GM12878 (cell line): ENCODE measurements at regions not wholly inside any gene's neighbourhood (a gene's known extent, or its start where the extent isn't known, plus 50 kb on each side); places are given as distances from the start of the nearest gene placed in this dataset.
A peak's percentile ranks its signal among the peaks of the same experiment; 100 is the strongest.

Experiments used
- ATAC-seq: fragments of 200-7000 bp; cut with Tn5 transposase; 3 replicates; pipeline ENCODE4 v1.9.1; 2020; ENCODE audit warnings: mild to moderate bottlenecking, moderate library complexity
- BruUV-seq: library from RNA; stranded (reverse); fragments of 400-500 nt; replicated peaks from 2 replicates; lab custom pipeline; 2021; lab: Mats Ljungman, UMichigan
- CTCF ChIA-PET: fragments of 300-600 bp; sonication (Branson Sonifier 250); formaldehyde crosslinking; extraction: SDS; loops from one replicate; lab custom pipeline; 2021; ENCODE audit warnings: inconsistent platforms; lab: Yijun Ruan, JAX
- POLR2A ChIA-PET: fragments of 350-600 bp; formaldehyde crosslinking; extraction: SDS; loops from one replicate; lab custom pipeline; 2021; ENCODE audit warnings: inconsistent platforms; lab: Charles Lee
- RAD21 ChIA-PET: fragments of 300-600 bp; sonication (Branson Sonifier 250); formaldehyde crosslinking; loops from one replicate; lab custom pipeline; 2023; ENCODE audit warnings: antibody characterized with exemption; ENCODE audit not compliant: unreplicated experiment; lab: Charles Lee
- SMC1A ChIA-PET: fragments of 300-600 bp; sonication (Branson Sonifier 250); formaldehyde crosslinking; loops from one replicate; lab custom pipeline; 2023; ENCODE audit not compliant: unreplicated experiment, uncharacterized antibody; lab: Charles Lee
- DNase-seq: peaks from one replicate; pipeline ENCODE4 v3.0.0-alpha.2; 2011; ENCODE audit warnings: low read depth, low spot score
- FAIRE-seq: peaks from 3 replicates; lab custom pipeline; 2011; peaks lifted over from hg19 to GRCh38; lab: Jason Lieb, UNC
- H2AFZ ChIP-seq: 2 replicates; pipeline ENCODE4 v1.6.0; 2011; ENCODE audit warnings: low read depth, low read length, control low read depth; ENCODE audit not compliant: control insufficient read depth
- H3K27ac ChIP-seq: 2 replicates; pipeline ENCODE4 v1.5.1; 2011; ENCODE audit warnings: control low read depth; ENCODE audit not compliant: control insufficient read depth, insufficient read depth
- H3K27me3 ChIP-seq, 2 experiments: replicated peaks in 1 of 2; 2 replicates each; pipeline versions ENCODE4 v1.6.0 to v1.6.1; 2011; ENCODE audit warnings: low read length in 1 of 2; ENCODE audit not compliant: control insufficient read depth in 2 of 2, insufficient read depth in 2 of 2
- H3K36me3 ChIP-seq, 2 experiments: 2 replicates each; pipeline ENCODE4 v1.5.1; 2011; ENCODE audit warnings: low read length in 1 of 2; ENCODE audit not compliant: control insufficient read depth in 2 of 2, insufficient read depth in 2 of 2
- H3K4me1 ChIP-seq: 2 replicates; pipeline ENCODE4 v1.6.1; 2011; ENCODE audit warnings: mild to moderate bottlenecking, low read length, moderate library complexity, mixed read lengths; ENCODE audit not compliant: control insufficient read depth, insufficient read depth
- H3K4me2 ChIP-seq: 2 replicates; pipeline ENCODE4 v1.6.0; 2011; ENCODE audit warnings: control low read depth; ENCODE audit not compliant: control insufficient read depth, insufficient read depth
- H3K4me3 ChIP-seq: fragments of 200-600 bp; sonication (generic); 2 replicates; pipeline ENCODE4 v1.5.1; 2016
- H3K79me2 ChIP-seq: 2 replicates; pipeline ENCODE4 v1.6.0; 2011; ENCODE audit warnings: low read length; ENCODE audit not compliant: control insufficient read depth, insufficient read depth
- H3K9ac ChIP-seq: 2 replicates; pipeline ENCODE4 v1.8.0; 2011; ENCODE audit warnings: low read length, control low read depth, mixed read lengths; ENCODE audit not compliant: control insufficient read depth, insufficient read depth
- H3K9me3 ChIP-seq: replicated peaks from 3 replicates; pipeline ENCODE4 v1.5.1; 2011; ENCODE audit warnings: mild to moderate bottlenecking, low read length; ENCODE audit not compliant: control insufficient read depth, insufficient read depth
- H4K20me1 ChIP-seq: 2 replicates; pipeline ENCODE4 v1.6.0; 2011; ENCODE audit not compliant: control insufficient read depth, insufficient read depth
- CEBPB ChIP-seq, 2 experiments: fragments of 150-350 bp in 1 of 2; IDR thresholded peaks; 2 replicates each; pipeline ENCODE4 v1.6.1; 2012 to 2014; ENCODE audit warnings: low read depth in 2 of 2, low read length in 2 of 2, borderline replicate concordance in 1 of 2, inconsistent platforms in 1 of 2
- KAT2A ChIP-seq: conservative IDR thresholded peaks from 2 replicates; pipeline ENCODE4 v1.6.1; 2011; ENCODE audit warnings: low read depth, low read length; ENCODE audit not compliant: control insufficient read depth
- MAX ChIP-seq: IDR thresholded peaks from 2 replicates; pipeline ENCODE4 v1.6.1; 2012; ENCODE audit warnings: low read depth, low read length, improper control_type of control experiment
- MXI1 ChIP-seq: fragments of 150-350 bp; IDR thresholded peaks from 2 replicates; pipeline ENCODE4 v1.6.1; 2011; ENCODE audit warnings: low read depth, mild to moderate bottlenecking, inconsistent platforms, low read length, improper control_type of control experiment
- MYB ChIP-seq: fragments of 150-350 bp; IDR thresholded peaks from 2 replicates; pipeline ENCODE4 v1.6.1; 2014; ENCODE audit warnings: mild to moderate bottlenecking, low read depth, low read length, borderline replicate concordance
- NBN ChIP-seq: fragments of 450-650 bp; IDR thresholded peaks from 2 replicates; pipeline ENCODE4 v1.6.1; 2016
- NFYB ChIP-seq: IDR thresholded peaks from 2 replicates; pipeline ENCODE4 v1.6.1; 2011; ENCODE audit warnings: low read depth, mild to moderate bottlenecking, low read length, improper control_type of control experiment, moderate library complexity; ENCODE audit not compliant: insufficient read depth
- RFX5 ChIP-seq: IDR thresholded peaks from 2 replicates; pipeline ENCODE4 v1.6.1; 2011; ENCODE audit warnings: low read depth, low read length, improper control_type of control experiment
- SIN3A ChIP-seq: IDR thresholded peaks from 2 replicates; pipeline ENCODE4 v1.6.1; 2012; ENCODE audit warnings: low read depth, low read length, improper control_type of control experiment
- SMC3 ChIP-seq: IDR thresholded peaks from 2 replicates; pipeline ENCODE4 v1.6.1; 2011; ENCODE audit warnings: low read length, improper control_type of control experiment, borderline replicate concordance
- SPI1 ChIP-seq: IDR thresholded peaks from 2 replicates; pipeline ENCODE4 v1.6.1; 2011; ENCODE audit warnings: low read depth, mild to moderate bottlenecking, low read length, moderate library complexity, borderline replicate concordance; ENCODE audit not compliant: insufficient read depth
- SRF ChIP-seq, 2 experiments: IDR thresholded peaks; 2 replicates each; pipeline ENCODE4 v1.6.1; 2011; ENCODE audit warnings: low read depth in 2 of 2, low read length in 2 of 2, mild to moderate bottlenecking in 1 of 2, moderate library complexity in 1 of 2
- ZBED1 ChIP-seq: IDR thresholded peaks from 2 replicates; pipeline ENCODE4 v1.6.1; 2016; ENCODE audit warnings: borderline replicate concordance
- WGBS: methylation state at CpG from one replicate; pipeline ENCODE4 v1.1.6; 2016; ENCODE audit warnings: low lambda C conversion rate; ENCODE audit not compliant: insufficient replicate concordance, insufficient coverage; ENCODE audit errors: missing lambda C conversion rate; 5-methylcytosine and 5-hydroxymethylcytosine counted together
- in situ Hi-C: fragments of 300-500 bp; cut with MboI; formaldehyde crosslinking; loops from 9 replicates; pipeline ENCODE4 v1.14.3; 2018; ENCODE audit warnings: mixed read lengths
- intact Hi-C: fragments of 100-400 bp; cut with micrococcal nuclease; formaldehyde crosslinking; loops from one replicate; pipeline ENCODE4 v1.14.2; 2022; ENCODE audit not compliant: unreplicated experiment
- TF ChIP-seq, protein P1 (sequence below): IDR thresholded peaks from 2 replicates; pipeline ENCODE4 v1.6.1; 2011; ENCODE audit warnings: low read depth, low read length, improper control_type of control experiment, borderline replicate concordance

DNA sequence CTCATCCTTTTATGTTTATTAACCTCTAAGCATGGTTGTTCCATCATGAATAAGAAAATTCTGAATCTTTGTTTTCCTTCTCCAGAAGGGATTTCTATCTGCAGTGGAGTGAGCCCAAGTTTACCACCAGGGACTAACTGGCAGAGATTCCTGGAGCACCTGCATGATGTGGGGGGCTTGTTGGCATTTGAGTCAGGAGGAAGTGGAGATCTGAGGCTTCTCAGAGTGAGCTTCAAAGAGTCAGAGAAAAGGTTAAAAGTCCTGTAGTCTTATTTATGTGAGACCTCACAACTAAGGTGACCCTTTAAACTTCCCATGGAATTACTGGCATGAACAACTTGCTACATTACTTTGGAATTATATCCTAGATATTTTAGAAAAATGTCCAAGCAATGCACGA is 138.1 kb upstream of the SLC24A3 start:
- Histone ChIP-seq H3K79me2 (no peaks in the 10 kb centered on the region), H3K4me1 (peaks cover 39% of the 10 kb centered on the region), H3K4me3 (no peak overlapping the region), H3K9ac (no peak overlapping the region), H3K27ac (peak overlapping the region; percentile 68; the same call in 1 of the 2 replicates), H3K36me3 (no peaks in the 10 kb centered on the region), H3K27me3 (no peaks in the 10 kb centered on the region), H3K4me2 (0 out of 2 replicates have a peak overlapping the region, but pooled peaks have one; percentile 83), H2AFZ (no peak overlapping the region; the same call in 1 of the 2 replicates), H4K20me1 (no peaks in the 10 kb centered on the region), H3K9me3 (no peaks in the 10 kb centered on the region)
- ChIA-PET SMC1A (interaction anchor here (0.8 to 3.4 kb wide), 10 partner anchors 8 to 442 kb away, joined by 3 to 9 read pairs (median 3); no protein-coding TSS in a partner anchor), POLR2A (interaction anchor here (0.7 kb wide), 2 partner anchors 32 to 105 kb away, joined by 3 to 4 read pairs; no protein-coding TSS in a partner anchor), CTCF (interaction anchor here (0.6 to 2.5 kb wide), 9 partner anchors 9 to 662 kb away, joined by 3 to 10 read pairs (median 4); no protein-coding TSS in a partner anchor), RAD21 (interaction anchor here (0.9 to 1.2 kb wide), 5 partner anchors 20 to 587 kb away, joined by 3 to 4 read pairs (median 3); no protein-coding TSS in a partner anchor)
- DNase-seq (no peak), ATAC-seq (no peak), FAIRE-seq (no peak)
- BruUV-seq = no TSS peak
- 50% methylated on average over 1 of the region's 1 CpG for WGBS
- in situ Hi-C loops (loop anchor here (10.0 to 25.0 kb wide), 2 partner anchors 440 to 662 kb away; no protein-coding TSS in a partner anchor), intact Hi-C loops (loop anchor here (5.0 to 10.0 kb wide), 3 partner anchors 110 to 662 kb away; no protein-coding TSS in a partner anchor)
- TF ChIP-seq SPI1 (peak; percentile 39; the same call in 1 of the 2 replicates), SRF (IDR thresholded peaks at IDR 0.05; ENCODE audit: low read depth in 2 of 2, low read length in 2 of 2) (no peak)

DNA sequence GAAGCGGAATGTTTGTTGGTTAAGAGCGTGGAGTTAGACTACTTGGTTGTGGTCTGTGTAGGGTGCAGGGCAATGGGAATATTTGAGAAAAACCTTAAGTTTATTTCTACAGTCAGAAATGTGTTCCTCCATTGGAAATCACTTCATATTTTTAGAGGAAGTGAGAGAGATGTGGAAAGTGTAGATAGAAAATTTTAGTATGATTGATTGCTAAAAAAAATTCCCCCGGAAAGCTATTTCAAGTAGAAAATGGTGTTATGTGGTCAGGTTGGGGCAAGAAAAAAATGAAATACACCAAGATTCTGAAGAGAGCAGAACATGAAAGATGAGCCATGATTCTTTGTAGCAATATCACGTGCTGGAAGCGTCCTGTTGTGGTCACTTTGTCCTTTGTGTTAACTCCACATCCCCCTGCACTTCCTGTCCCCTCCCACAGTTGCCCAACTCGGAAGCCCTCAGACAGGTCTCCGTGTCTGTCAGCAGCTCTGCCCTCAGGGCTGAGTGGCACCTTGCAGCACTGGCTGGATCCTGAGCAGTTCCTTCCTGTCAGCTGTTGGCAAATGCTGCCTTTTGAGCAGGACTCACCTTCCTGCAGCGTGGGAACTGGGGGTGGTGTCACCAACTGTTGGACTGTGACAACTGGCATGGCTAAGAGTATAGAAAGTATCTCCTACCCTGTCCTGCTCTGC is 137.5 kb upstream of the SLC24A3 start:
- SMC1A ChIA-PET = interaction anchor here (1.0 to 3.4 kb wide), 8 partner anchors 8 to 281 kb away, joined by 3 to 9 read pairs (median 3); no protein-coding TSS in a partner anchor
- CTCF ChIA-PET = interaction anchor here (0.6 to 2.5 kb wide), 6 partner anchors 29 to 663 kb away, joined by 3 to 10 read pairs (median 4); no protein-coding TSS in a partner anchor
- Histone ChIP-seq H3K79me2 (no peaks in the 10 kb centered on the region), H2AFZ (peak overlapping the region; percentile 79), H3K36me3 (no peaks in the 10 kb centered on the region), H3K4me3 (no peak overlapping the region), H4K20me1 (no peaks in the 10 kb centered on the region), H3K4me2 (peak overlapping the region; percentile 83), H3K4me1 (peaks cover 39% of the 10 kb centered on the region), H3K27ac (peak overlapping the region; percentile 68), H3K9ac (peak overlapping the region; percentile 34; the same call in 1 of the 2 replicates), H3K9me3 (no peaks in the 10 kb centered on the region), H3K27me3 (no peaks in the 10 kb centered on the region)
- intact Hi-C loops (loop anchor here (5.0 to 10.0 kb wide), 3 partner anchors 110 to 663 kb away; no protein-coding TSS in a partner anchor), in situ Hi-C loops (loop anchor here (10.0 to 25.0 kb wide), 2 partner anchors 440 to 663 kb away; no protein-coding TSS in a partner anchor)
- 10% methylated on average over 8 of the region's 8 CpGs for WGBS
- BruUV-seq = no TSS peak
- FAIRE-seq = peak; percentile 38
- peak; percentile 65 for ATAC-seq
- POLR2A ChIA-PET = no interaction called here
- RAD21 ChIA-PET = interaction anchor here (1.0 to 1.3 kb wide), 3 partner anchors 17 to 436 kb away, joined by 3 read pairs; no protein-coding TSS in a partner anchor
- DNase-seq = peak; percentile 88
- TF ChIP-seq NFYB (no peak), SIN3A (no peak), KAT2A (no peak), SMC3 (no peak), MXI1 (no peak), RFX5 (no peak), NBN (peak; percentile 70; the same call in 1 of the 2 replicates), MAX (no peak; the same call in 1 of the 2 replicates), MYB (no peak), ZBED1 (no peak), CEBPB (IDR thresholded peaks at IDR 0.05; ENCODE audit: borderline replicate concordance in 1 of 2, low read depth in 2 of 2, low read length in 2 of 2) (peak in 1 of 2 experiments; percentile 15; a peak in 1 of 4 replicates)
- TF ChIP-seq, protein P1, sequence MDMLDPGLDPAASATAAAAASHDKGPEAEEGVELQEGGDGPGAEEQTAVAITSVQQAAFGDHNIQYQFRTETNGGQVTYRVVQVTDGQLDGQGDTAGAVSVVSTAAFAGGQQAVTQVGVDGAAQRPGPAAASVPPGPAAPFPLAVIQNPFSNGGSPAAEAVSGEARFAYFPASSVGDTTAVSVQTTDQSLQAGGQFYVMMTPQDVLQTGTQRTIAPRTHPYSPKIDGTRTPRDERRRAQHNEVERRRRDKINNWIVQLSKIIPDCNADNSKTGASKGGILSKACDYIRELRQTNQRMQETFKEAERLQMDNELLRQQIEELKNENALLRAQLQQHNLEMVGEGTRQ = peak; percentile 46; the same call in 1 of the 2 replicates
